Smooth muscle cell of the brain vasculature (primary cell): ENCODE measurements at regions not wholly inside any gene's neighbourhood (a gene's known extent, or its start where the extent isn't known, plus 50 kb on each side); places are given as distances from the start of the nearest gene placed in this dataset.

Experiments used
- DNase-seq: peaks from one replicate; pipeline ENCODE4 v3.0.0-alpha.2; 2012; ENCODE audit warnings: low read depth, low spot score

DNA sequence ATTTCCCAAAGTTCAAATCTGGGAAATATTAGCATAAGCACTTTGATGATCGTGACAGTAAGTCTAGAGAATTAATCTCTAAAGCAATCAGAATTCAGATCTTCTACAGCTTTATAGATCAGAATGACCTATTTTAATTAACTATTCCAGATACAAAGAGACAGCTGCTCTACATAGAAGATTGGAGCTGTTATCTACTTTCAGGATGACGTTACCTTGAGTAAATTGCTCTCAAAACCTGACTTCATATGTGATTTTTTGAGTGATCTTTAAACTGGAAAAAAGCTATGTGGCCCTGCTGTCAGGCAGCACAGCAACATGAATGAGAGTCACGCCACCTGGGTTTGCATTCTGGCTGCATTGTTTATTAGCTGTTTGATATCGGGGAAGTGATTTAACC, 259.9 kb upstream of the CDH6 start:
- DNase-seq, result no peak

DNA sequence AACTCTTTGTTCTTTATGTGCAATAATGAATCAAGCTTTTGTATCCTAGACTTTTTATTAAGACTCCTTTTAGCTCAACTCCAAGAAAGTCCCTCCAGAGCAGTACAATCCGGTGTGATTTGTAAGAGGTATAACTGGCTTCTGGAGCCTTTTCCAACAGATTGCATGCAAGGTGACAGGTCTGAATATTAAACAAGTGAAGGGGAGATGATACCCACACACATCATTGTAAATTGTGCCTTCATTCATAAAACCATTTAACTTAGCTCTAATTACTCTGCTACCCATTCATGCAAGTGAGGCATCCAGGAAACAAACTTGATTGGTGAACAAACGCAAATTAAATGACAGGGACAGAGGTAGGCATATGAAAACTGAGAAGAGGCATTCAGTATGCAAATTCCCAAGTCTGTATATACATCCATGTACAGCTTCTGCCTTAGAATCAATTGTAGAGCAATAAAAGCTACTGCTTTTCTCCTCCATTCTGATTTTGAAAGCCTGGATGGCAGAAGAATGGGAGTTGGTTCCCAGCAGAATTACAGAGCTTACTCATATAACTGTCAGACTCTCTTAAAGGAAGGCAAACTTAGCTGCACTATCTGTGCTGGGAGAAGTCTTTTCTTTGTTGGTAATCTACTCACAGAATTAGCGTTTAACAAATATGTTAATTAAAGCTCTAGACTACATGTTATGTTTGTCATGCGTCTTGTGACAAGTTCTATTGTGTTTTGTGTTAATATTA, 261.0 kb upstream of the CDH6 start:
- no peak for DNase-seq

DNA sequence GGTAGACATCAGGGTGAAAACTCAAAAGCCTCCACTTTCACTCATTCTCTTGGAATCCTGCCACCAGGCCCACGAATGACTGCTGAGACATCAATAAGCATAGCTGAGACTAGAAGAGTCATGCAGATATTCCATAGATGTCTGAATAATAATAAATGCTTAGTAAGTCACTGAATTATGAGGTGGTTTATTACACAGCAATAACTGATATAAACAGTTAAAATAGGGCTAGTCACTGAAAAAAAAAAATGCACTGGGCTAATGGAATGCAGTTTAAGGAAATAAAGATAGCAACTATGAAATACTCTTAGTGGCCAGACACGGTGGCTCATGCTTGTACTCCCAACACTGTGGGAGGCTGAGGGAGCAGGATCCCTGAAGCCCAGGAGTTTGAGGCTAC, 262.8 kb upstream of the CDH6 start:
- DNase-seq, result no peak

- no peak for DNase-seq
Observed at GRCh38 chr5:30928956-30929355, 264.5 kb upstream of the CDH6 start.

DNA sequence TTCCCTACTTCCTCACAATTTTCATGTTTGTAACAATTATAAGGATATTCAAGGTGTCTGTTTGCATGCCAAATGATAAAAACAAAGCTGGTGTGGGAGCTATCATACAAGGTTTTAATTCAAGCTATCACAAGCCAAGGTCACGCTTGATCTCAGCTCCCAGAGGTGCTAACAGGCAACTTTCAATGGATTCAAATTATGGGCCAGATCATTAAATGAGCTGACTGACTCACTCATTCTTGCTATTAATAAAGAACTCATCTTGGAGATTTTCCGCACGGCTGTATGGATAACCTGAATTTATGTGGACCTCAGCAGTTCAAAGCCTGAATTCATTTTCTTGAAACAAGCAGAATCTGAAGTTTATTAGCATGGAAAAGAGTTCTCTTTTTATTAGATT, 267.3 kb upstream of the CDH6 start:
- no peak for DNase-seq

DNA sequence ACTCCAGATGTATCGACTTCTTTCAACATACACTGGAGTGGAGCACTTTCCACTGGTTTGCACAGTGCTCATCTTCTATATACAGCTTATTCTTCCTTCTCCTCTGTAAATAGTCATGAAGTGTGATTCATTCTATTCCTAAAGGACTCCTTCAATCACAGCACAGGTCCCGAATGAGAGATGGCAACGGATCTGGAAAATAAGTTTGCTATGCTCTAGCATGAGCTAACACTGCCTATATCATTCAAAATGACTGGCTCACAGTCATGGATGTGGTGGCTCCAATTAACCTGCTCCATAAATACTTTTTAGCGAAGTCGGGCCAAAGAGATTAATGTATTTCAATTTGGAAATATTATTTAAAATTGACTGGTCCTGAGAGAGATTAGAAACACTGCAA, 272.1 kb upstream of the CDH6 start:
- DNase-seq, result no peak

DNA sequence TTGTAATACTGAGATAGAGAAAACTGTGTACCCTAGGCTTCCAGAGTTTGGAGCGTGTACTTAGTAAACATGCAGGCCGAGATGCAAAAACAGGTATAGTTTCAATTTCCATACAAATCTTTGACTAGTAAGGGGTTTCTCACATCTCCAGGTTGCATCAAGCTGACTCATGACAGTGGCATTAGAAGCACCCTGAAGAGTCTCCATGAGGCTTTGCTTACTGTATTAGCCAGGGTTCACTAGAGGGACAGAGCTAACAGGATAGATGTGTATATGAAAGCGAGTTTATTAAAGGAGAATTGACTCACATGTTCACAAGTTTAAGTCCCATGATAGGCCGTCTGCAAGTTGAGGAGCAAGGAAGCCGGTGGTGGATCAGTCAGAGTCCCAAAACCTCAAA, 275.3 kb upstream of the CDH6 start:
- no peak for DNase-seq

GRCh38 chr5:30908356-30908755, 285.1 kb upstream of the CDH6 start:
- no peak for DNase-seq

GRCh38 chr5:30900367-30900766, 293.1 kb upstream of the CDH6 start:
- no peak for DNase-seq

DNA sequence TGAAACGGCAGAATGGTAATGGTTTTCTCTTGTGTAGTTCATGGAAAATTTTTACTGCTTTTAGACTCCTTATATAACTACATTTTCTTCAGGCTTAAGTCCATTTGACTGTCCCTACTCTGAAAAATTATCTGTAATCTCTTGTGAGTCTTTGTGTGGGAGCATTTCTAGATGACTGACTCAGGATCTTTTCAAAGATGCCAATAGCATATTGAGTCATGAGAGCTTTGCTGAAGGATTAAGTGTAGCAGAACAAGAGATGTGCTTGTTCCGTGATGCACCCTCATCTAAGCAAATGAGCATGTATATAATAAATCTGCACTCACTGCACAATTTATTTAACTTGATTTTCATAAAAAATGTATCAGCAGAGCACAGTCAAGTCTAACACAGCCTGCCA, 298.7 kb upstream of the CDH6 start:
- no peak for DNase-seq

DNA sequence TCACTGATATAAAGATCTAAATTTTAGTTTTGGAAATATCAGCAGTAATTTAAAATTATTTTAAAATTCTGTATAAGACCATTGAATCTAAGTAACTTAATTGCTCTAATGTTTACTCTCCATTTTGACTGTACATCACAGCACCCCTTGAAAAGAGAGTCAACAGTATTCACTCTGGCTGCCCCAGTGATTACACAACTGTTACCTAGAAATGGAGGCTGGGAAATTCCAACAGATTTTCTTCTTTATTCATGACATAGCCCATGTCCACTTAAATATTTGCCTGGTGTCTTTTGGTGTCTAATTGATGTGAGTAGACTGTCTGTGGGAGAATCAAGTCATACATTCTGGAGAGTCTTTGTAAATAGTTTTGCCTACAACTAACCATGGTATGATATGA, 301.8 kb upstream of the CDH6 start:
- DNase-seq, result no peak

- no peak for DNase-seq
Observed at GRCh38 chr5:30890377-30890776, 303.1 kb upstream of the CDH6 start.

DNA sequence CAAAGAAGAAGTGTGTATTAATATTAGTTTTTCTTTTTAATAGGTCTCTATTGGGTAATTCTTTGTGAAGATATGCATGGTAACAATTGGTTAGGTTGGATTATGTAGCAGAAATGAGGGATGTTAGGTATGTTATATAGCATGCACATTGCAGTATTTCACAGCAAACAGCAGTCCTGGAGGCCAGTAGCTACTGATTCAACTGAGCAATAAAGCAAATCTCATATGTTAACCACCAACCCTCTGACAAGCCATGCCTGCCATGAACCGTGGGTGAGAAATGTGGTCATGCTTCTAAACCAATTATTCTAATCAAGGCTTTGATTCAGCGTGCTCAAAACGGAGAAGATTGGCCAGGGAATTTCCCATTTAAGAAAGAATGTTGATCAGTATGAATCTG, 313.0 kb upstream of the CDH6 start:
- no peak for DNase-seq

GRCh38 chr5:30879887-30880286, 313.6 kb upstream of the CDH6 start:
- no peak for DNase-seq

DNA sequence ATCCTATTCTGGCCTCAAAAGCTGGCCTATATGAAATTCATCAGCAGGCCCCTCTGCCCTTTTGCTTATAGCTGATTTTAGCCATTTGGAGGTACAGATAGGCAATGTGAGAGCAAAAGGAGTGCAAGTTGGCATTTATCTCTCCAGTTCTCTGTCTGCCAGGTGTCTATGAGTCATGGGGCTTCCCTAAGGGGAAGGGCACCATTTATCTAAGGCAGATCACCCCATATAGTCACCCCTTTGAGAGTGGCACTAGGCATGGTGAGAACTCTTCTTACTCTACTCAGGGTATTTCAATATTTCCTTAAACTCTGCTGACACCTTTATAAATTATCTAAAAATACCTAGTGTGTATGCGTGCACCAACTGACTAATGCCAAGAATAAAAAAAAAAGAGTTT, 314.7 kb upstream of the CDH6 start:
- no peak for DNase-seq

GRCh38 chr5:30878296-30878695, 315.2 kb upstream of the CDH6 start:
- no peak for DNase-seq

GRCh38 chr5:30874241-30875034, 319.0 kb upstream of the CDH6 start:
- no peak for DNase-seq

- DNase-seq, result no peak
Observed at GRCh38 chr5:30871196-30871595, 322.3 kb upstream of the CDH6 start.

GRCh38 chr5:30867711-30868110, 325.8 kb upstream of the CDH6 start:
- DNase-seq, result no peak

DNA sequence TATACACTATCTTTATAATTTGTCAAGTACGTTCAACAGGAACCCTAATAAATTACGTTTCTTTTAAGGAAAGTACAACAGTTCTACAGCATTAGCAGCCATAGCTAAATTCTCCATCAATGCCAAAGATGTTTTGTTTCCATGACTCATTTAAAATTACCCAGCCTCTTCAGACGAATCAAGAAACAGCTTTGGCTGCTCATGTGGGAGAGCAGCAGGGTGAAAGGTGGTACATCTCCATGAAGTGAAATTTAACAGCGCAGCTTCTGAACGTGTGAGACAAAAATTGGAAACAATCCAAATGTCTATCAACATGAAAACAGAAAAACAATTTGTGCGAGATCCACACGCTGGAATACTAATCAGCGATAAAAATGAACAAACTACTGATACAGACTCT, 327.3 kb upstream of the CDH6 start:
- DNase-seq, result no peak

DNA sequence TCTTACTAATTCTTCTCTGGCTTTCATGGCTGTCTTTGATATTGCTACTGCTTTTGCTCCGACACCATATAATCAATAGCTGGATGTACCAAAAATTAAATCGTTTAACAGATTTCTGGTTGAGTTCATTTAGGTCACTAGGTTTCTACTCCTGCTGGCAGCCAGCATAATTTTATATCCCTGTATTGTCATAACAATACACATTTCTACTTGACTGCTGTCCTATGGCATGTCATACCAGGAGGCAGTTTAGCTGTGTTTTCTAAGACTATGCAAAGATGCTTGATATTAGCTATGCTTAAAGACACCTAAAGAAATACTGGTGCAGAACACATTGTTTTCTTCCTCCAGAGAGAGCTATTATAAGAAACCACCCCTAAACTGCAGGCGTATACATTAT, 337.2 kb upstream of the CDH6 start:
- DNase-seq, result no peak

DNA sequence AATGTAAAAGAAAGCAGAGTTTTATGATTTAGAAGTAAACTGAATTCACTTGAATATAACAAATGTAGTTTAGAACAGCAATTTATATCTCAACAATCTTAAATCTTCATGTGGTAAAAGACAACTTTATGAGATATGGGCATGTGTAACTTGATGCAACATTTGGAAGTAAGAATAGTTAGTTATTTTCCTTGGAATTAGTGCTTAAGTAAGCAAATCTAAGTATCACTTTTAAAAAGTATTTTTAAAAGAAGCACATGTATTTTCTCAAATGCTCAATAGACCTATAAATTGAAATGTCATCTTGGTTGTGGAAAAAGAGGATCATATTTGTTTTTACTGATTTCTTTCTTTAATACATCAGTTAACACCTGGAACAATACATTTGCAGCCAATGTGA, 340.3 kb upstream of the CDH6 start:
- DNase-seq, result no peak

GRCh38 chr5:30850866-30851265, 342.6 kb upstream of the CDH6 start:
- no peak for DNase-seq
